Spleen (tissue), 11 donors: ENCODE measurements at regions not wholly inside any gene's neighbourhood (a gene's known extent, or its start where the extent isn't known, plus 50 kb on each side); places are given as distances from the start of the nearest gene placed in this dataset.

Experiments
- DNase-seq: peaks from one replicate; pipeline ENCODE4 v3.0.0-alpha.2; 2020
- H3K27ac ChIP-seq, 8 donors: fragments of 200-600 bp; sonication (generic) in 7 of 8; 1 replicate in 4 of 8; 2 replicates in 4 of 8; pipeline versions ENCODE4 v1.5.0 to v1.8.0; 2016 to 2021; ENCODE audit warnings: inconsistent platforms in 4 of 8, mild to moderate bottlenecking in 4 of 8, moderate library complexity in 1 of 8
- H3K27me3 ChIP-seq, 7 donors: fragments of 200-600 bp; sonication (generic) in 6 of 7; replicated peaks in 1 of 7; 1 replicate in 4 of 7; 2 replicates in 3 of 7; pipeline versions ENCODE4 v1.5.0 to v1.8.0; 2016 to 2021; ENCODE audit warnings: inconsistent platforms in 3 of 7, mild to moderate bottlenecking in 1 of 7
- H3K36me3 ChIP-seq, 6 donors: fragments of 200-600 bp; sonication (generic) in 5 of 6; 1 replicate in 4 of 6; 2 replicates in 2 of 6; pipeline versions ENCODE4 v1.5.0 to v1.8.0; 2016 to 2021; ENCODE audit warnings: inconsistent platforms in 2 of 6
- H3K4me1 ChIP-seq, 6 donors: fragments of 200-600 bp; sonication (generic) in 5 of 6; 1 replicate in 3 of 6; 2 replicates in 3 of 6; pipeline versions ENCODE4 v1.5.0 to v1.8.0; 2016 to 2021; ENCODE audit warnings: inconsistent platforms in 3 of 6
- H3K4me3 ChIP-seq, 8 donors: fragments of 200-600 bp; sonication (generic) in 7 of 8; 1 replicate in 4 of 8; 2 replicates in 4 of 8; pipeline versions ENCODE4 v1.5.0 to v1.8.0; 2016 to 2021; ENCODE audit warnings: inconsistent platforms in 4 of 8, mild to moderate bottlenecking in 4 of 8, moderate library complexity in 2 of 8
- H3K9me3 ChIP-seq, 8 donors: fragments of 200-600 bp; sonication (generic) in 7 of 8; 1 replicate in 4 of 8; 2 replicates in 4 of 8; pipeline versions ENCODE4 v1.5.0 to v1.8.0; 2016 to 2021; ENCODE audit warnings: inconsistent platforms in 4 of 8
- CTCF ChIP-seq, 11 experiments: fragments of 200-600 bp in 7 of 11; fragments of 450-650 bp in 4 of 11; sonication (generic) in 4 of 11; IDR thresholded peaks in 8 of 11; conservative IDR thresholded peaks in 3 of 11; 1 replicate in 7 of 11; 2 replicates in 4 of 11; pipeline versions ENCODE4 v1.4.0 to v1.8.0; 2016 to 2021; ENCODE audit warnings: antibody characterized with exemption in 11 of 11, inconsistent platforms in 4 of 11, mild to moderate bottlenecking in 1 of 11
- POLR2A ChIP-seq, 3 donors: fragments of 450-650 bp; IDR thresholded peaks; one replicate each; pipeline ENCODE4 v1.5.1; 2017; ENCODE audit warnings: antibody characterized with exemption in 3 of 3, mild to moderate bottlenecking in 1 of 3
- POLR2AphosphoS5 ChIP-seq, 3 donors: sonication (generic); formaldehyde crosslinking; IDR thresholded peaks; one replicate each; pipeline ENCODE4 v1.5.1; 2017; ENCODE audit warnings: antibody characterized with exemption in 3 of 3
- WGBS, 5 donors: extraction: QIAGEN DNeasy Blood & Tissue Kit in 3 of 5; methylation state at CpG; one replicate each; pipeline versions ENCODE4 v1.1.5 to v1.1.7; 2013 to 2018; 5-methylcytosine and 5-hydroxymethylcytosine counted together
- intact Hi-C: fragments of 100-400 bp; cut with DNase I; formaldehyde crosslinking; loops from one replicate; pipeline ENCODE4 v1.15.0; 2023; ENCODE audit warnings: low total_unique reads
- donor health status: healthy with polysubstance abuse.
- donor health status: DM: no; HTN: no; CAD: no; lungs with moderate emphysema.
- donor health status: DM: no; HTN: no; CAD: no.
- donor health status: Bipolar disorder and iron deficiency.
- donor health status: healthy.
- donor health status: DM: no; HTN: no; CAD: no.
- donor health status: DM: yes; HTN: yes; CAD: no.

GRCh38 chr18:5029592-5029991 is 167.5 kb downstream of the AKAIN1 start:
- H3K9me3 ChIP-seq: peaks cover 0 to 30% (median 14%) of the 10 kb centered on the region in 8 donors
- no peak overlapping the region for H3K4me3 ChIP-seq
- no peaks in the 10 kb centered on the region for H3K27me3 ChIP-seq
- intact Hi-C loops: no loop called here
- H3K27ac ChIP-seq: no peak overlapping the region
- no peaks in the 10 kb centered on the region for H3K4me1 ChIP-seq
- H3K36me3 ChIP-seq: no peaks in the 10 kb centered on the region
- DNase-seq: no peak
- TF ChIP-seq POLR2AphosphoS5 (IDR thresholded peaks at IDR 0.05): no peak
- no peak for TF ChIP-seq POLR2A (IDR thresholded peaks at IDR 0.05)
- TF ChIP-seq CTCF (IDR thresholded peaks at IDR 0.05 in 8 of 11, conservative IDR thresholded peaks at IDR 0.05 in 3 of 11): no peak
- WGBS, 5 donors: 73 to 84% (median 75%) methylated on average over 5 of the region's 5 CpGs

GRCh38 chr18:5024741-5025140 is 172.3 kb downstream of the AKAIN1 start:
- no peaks in the 10 kb centered on the region for H3K36me3 ChIP-seq
- H3K4me1 ChIP-seq: no peaks in the 10 kb centered on the region
- intact Hi-C loops: no loop called here
- peaks cover 0 to 4% (median 0%) of the 10 kb centered on the region in 8 donors for H3K9me3 ChIP-seq
- DNase-seq: no peak
- peaks cover 0 to 11% (median 0%) of the 10 kb centered on the region in 7 donors for H3K27me3 ChIP-seq
- no peak overlapping the region for H3K4me3 ChIP-seq
- WGBS, 5 donors: 76 to 85% (median 79%) methylated on average over 2 of the region's 2 CpGs
- no peak for TF ChIP-seq POLR2A (IDR thresholded peaks at IDR 0.05)
- no peak overlapping the region for H3K27ac ChIP-seq

GRCh38 chr18:5021558-5021957 is 175.5 kb downstream of the AKAIN1 start:
- H3K4me1 ChIP-seq: no peaks in the 10 kb centered on the region
- peaks cover 0 to 11% (median 0%) of the 10 kb centered on the region in 7 donors for H3K27me3 ChIP-seq
- DNase-seq: no peak
- no peaks in the 10 kb centered on the region for H3K36me3 ChIP-seq
- no peak overlapping the region for H3K4me3 ChIP-seq
- no peaks in the 10 kb centered on the region for H3K9me3 ChIP-seq
- no peak overlapping the region for H3K27ac ChIP-seq
- intact Hi-C loops: no loop called here
- TF ChIP-seq POLR2A (IDR thresholded peaks at IDR 0.05): no peak

- no peak overlapping the region for H3K4me3 ChIP-seq
These were observed 181.8 kb downstream of the AKAIN1 start for GRCh38 chr18:5015213-5015612.

More at GRCh38 chr18:5015213-5015612, 181.8 kb downstream of the AKAIN1 start:
- Histone ChIP-seq H3K27ac (no peak overlapping the region), H3K9me3 (peaks cover 0 to 6% (median 0%) of the 10 kb centered on the region in 8 donors), H3K36me3 (no peaks in the 10 kb centered on the region), H3K4me1 (no peaks in the 10 kb centered on the region), H3K27me3 (no peaks in the 10 kb centered on the region)
- 67 to 77% (median 72%) methylated on average over 4 of the region's 4 CpGs for WGBS, 5 donors
- no peak for TF ChIP-seq CTCF (IDR thresholded peaks at IDR 0.05 in 8 of 11, conservative IDR thresholded peaks at IDR 0.05 in 3 of 11)
- no peak for TF ChIP-seq POLR2A (IDR thresholded peaks at IDR 0.05)
- TF ChIP-seq POLR2AphosphoS5 (IDR thresholded peaks at IDR 0.05): no peak
- no peak for DNase-seq
- intact Hi-C loops: no loop called here
